ENCODE measurements at regions not wholly inside any gene's neighbourhood (a gene's known extent, or its start where the extent isn't known, plus 50 kb on each side); places are given as distances from the start of the nearest gene placed in this dataset.

DNA sequence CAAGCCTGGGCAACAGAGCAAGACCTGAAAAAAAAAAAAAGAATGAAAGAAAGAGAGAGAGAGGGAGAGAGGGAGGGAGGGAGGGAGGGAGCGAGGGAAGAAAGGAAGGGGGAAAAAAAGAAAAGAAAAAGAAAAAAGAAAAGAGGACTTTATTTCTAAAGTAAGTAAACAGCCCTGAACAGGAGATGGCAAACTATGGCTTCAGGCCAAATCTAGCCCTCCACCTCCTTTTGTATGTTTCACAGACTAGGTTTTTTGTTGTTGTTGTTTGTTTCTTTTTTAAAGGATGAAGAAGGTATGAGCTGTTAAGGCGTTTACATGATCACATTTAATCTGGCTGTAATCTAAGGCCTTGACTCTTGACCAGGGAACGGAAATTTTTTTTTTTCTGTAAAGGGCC is 711.1 kb upstream of the NRSN1 start:
- no peak for DNase-seq
- POLR2A ChIA-PET, result no interaction called here
- Mint-ChIP-seq H3K27ac (no peak overlapping the region), H3K4me3 (no peak overlapping the region), H3K36me3 (ENCODE audit: low read depth) (no peaks in the 10 kb centered on the region), H3K9me3 (ENCODE audit: low read depth) (no peaks in the 10 kb centered on the region), H3K4me1 (no peaks in the 10 kb centered on the region), H3K27me3 (no peaks in the 10 kb centered on the region)
- CTCF ChIA-PET, result interaction anchor here (0.7 kb wide), 1 partner anchor 596 kb away, joined by 3 read pairs; no protein-coding TSS in a partner anchor
- intact Hi-C loops (cut with DNase I, micrococcal nuclease), result no loop called here
- ATAC-seq, result no peak

DNA sequence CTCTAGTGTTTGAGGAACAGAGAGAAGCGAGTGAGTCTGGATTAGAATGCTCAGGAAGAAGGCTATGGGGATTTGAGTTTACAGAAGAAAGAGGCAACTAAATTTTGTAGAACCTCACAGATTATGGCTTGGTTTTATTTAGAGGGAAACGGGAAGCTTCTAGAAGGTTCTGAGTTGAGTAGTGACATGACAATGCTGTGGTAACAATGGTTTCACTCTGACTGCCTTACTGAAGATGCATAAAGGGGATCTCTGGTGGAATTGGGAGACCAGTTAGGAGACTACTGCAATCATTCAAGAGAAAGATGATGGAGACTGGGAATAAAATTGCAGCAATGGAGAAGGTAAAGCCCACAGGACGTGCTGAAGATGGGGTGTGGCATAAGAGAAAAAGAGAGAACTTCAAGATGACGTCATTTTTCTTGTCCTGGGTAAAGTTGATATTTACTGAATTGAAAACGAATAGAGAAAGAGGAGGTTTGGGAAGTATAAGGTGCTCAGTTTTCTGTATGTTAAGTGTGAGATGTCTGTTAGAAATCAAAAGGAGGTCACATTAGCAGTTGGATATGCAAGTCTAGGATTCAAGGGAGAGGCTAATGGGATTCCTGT is 710.1 kb upstream of the NRSN1 start:
- H3K27ac Mint-ChIP-seq, result no peak overlapping the region

GRCh38 chr6:23417133-23417532 is 708.9 kb upstream of the NRSN1 start:
- intact Hi-C loops (cut with DNase I, micrococcal nuclease), result no loop called here
- no peak for ATAC-seq
- no peaks in the 10 kb centered on the region for H3K4me1 Mint-ChIP-seq
- no peak overlapping the region for H3K4me3 Mint-ChIP-seq
- no peak overlapping the region for H3K27ac Mint-ChIP-seq
- no peak for DNase-seq
- ChIA-PET POLR2A (no interaction called here), CTCF (no interaction called here)
- no peaks in the 10 kb centered on the region for H3K36me3 Mint-ChIP-seq (ENCODE audit: low read depth)
- H3K27me3 Mint-ChIP-seq, result no peaks in the 10 kb centered on the region
- H3K9me3 Mint-ChIP-seq (ENCODE audit: low read depth), result peaks cover 2% of the 10 kb centered on the region

More for the DNA sequence above, 710.1 kb upstream of the NRSN1 start:
- H3K4me3 Mint-ChIP-seq, result no peak overlapping the region
- H3K27me3 Mint-ChIP-seq, result no peaks in the 10 kb centered on the region
- H3K4me1 Mint-ChIP-seq, result no peaks in the 10 kb centered on the region
- intact Hi-C loops (cut with DNase I, micrococcal nuclease), result no loop called here
- ChIA-PET CTCF (no interaction called here), POLR2A (no interaction called here)
- no peaks in the 10 kb centered on the region for H3K9me3 Mint-ChIP-seq (ENCODE audit: low read depth)
- no peaks in the 10 kb centered on the region for H3K36me3 Mint-ChIP-seq (ENCODE audit: low read depth)
- DNase-seq (no peak), ATAC-seq (no peak)

GRCh38 chr6:23418095-23418494 is 707.9 kb upstream of the NRSN1 start:
- Mint-ChIP-seq H3K36me3 (ENCODE audit: low read depth) (no peaks in the 10 kb centered on the region), H3K9me3 (ENCODE audit: low read depth) (peaks cover 2% of the 10 kb centered on the region), H3K4me3 (no peak overlapping the region), H3K4me1 (no peaks in the 10 kb centered on the region), H3K27me3 (no peaks in the 10 kb centered on the region), H3K27ac (no peak overlapping the region)
- DNase-seq (no peak), ATAC-seq (no peak)
- ChIA-PET CTCF (no interaction called here), POLR2A (no interaction called here)
- intact Hi-C loops (cut with DNase I, micrococcal nuclease), result no loop called here

DNA sequence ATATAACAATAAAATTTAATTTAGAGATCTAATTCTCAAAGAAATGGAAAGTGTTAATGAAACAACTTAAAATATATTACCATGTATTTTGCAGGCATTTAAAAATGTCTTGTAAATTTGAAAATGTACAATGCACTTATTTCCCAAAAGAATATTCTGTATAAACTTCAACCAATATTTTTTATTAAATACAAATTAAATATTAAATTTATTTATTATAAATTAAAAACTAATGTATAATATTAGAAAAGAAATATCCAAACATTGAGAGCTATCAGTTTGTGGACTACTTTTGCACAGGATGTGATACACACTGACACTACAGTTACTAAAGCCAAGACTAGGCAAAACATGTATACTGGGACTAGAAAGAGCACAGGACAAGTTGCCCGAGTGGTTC is 707.0 kb upstream of the NRSN1 start:
- DNase-seq (no peak), ATAC-seq (no peak)
- H3K4me3 Mint-ChIP-seq, result no peak overlapping the region
- no peaks in the 10 kb centered on the region for H3K27me3 Mint-ChIP-seq
- ChIA-PET CTCF (no interaction called here), POLR2A (no interaction called here)
- no peaks in the 10 kb centered on the region for H3K36me3 Mint-ChIP-seq (ENCODE audit: low read depth)
- peaks cover 2% of the 10 kb centered on the region for H3K9me3 Mint-ChIP-seq (ENCODE audit: low read depth)
- no peak overlapping the region for H3K27ac Mint-ChIP-seq
- no peaks in the 10 kb centered on the region for H3K4me1 Mint-ChIP-seq
- intact Hi-C loops (cut with DNase I, micrococcal nuclease), result no loop called here

- Mint-ChIP-seq H3K4me3 (no peak overlapping the region), H3K4me1 (no peaks in the 10 kb centered on the region), H3K27me3 (no peaks in the 10 kb centered on the region), H3K36me3 (ENCODE audit: low read depth) (no peaks in the 10 kb centered on the region), H3K27ac (no peak overlapping the region), H3K9me3 (ENCODE audit: low read depth) (peaks cover 6% of the 10 kb centered on the region)
- no peak for DNase-seq
- no peak for ATAC-seq
- intact Hi-C loops (cut with DNase I, micrococcal nuclease), result no loop called here
- ChIA-PET POLR2A (no interaction called here), CTCF (no interaction called here)
Measured at GRCh38 chr6:23420659-23421350, 705.2 kb upstream of the NRSN1 start.

DNA sequence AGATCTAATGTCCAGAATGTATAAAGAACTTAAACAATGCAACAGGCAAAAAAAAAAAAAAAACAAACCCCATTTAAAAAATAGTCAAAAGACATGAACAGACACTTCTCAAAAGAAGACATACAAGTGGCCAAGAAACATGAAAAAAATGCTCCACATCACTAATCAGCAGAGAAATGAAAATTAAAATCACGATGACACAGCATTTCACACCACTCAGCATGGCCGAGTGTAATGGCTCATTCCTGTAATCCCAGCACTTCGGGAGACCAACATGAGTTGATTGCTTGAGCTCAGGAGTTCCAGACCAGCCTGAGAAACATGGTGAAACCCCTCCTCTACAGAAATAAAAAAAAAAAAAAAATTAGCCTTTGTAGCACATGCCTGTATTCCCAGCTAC is 701.4 kb upstream of the NRSN1 start:
- H3K4me1 Mint-ChIP-seq, result no peaks in the 10 kb centered on the region
- no peaks in the 10 kb centered on the region for H3K27me3 Mint-ChIP-seq
- H3K9me3 Mint-ChIP-seq (ENCODE audit: low read depth), result peaks cover 14% of the 10 kb centered on the region
- ChIA-PET POLR2A (no interaction called here), CTCF (no interaction called here)
- intact Hi-C loops (cut with DNase I, micrococcal nuclease), result no loop called here
- no peak overlapping the region for H3K27ac Mint-ChIP-seq
- H3K36me3 Mint-ChIP-seq (ENCODE audit: low read depth), result no peaks in the 10 kb centered on the region
- ATAC-seq, result no peak
- no peak for DNase-seq
- H3K4me3 Mint-ChIP-seq, result no peak overlapping the region

GRCh38 chr6:23435126-23435525 is 690.9 kb upstream of the NRSN1 start:
- intact Hi-C loops (cut with DNase I, micrococcal nuclease), result no loop called here
- H3K9me3 Mint-ChIP-seq (ENCODE audit: low read depth), result peaks cover 3% of the 10 kb centered on the region
- no peak overlapping the region for H3K27ac Mint-ChIP-seq
- H3K36me3 Mint-ChIP-seq (ENCODE audit: low read depth), result no peaks in the 10 kb centered on the region
- H3K4me1 Mint-ChIP-seq, result no peaks in the 10 kb centered on the region
- CTCF ChIA-PET, result interaction anchor here (0.6 kb wide), 1 partner anchor 13 kb away, joined by 3 read pairs; no protein-coding TSS in a partner anchor
- no peak overlapping the region for H3K4me3 Mint-ChIP-seq
- no peak for ATAC-seq
- no peak for DNase-seq
- H3K27me3 Mint-ChIP-seq, result no peaks in the 10 kb centered on the region
- POLR2A ChIA-PET, result no interaction called here

DNA sequence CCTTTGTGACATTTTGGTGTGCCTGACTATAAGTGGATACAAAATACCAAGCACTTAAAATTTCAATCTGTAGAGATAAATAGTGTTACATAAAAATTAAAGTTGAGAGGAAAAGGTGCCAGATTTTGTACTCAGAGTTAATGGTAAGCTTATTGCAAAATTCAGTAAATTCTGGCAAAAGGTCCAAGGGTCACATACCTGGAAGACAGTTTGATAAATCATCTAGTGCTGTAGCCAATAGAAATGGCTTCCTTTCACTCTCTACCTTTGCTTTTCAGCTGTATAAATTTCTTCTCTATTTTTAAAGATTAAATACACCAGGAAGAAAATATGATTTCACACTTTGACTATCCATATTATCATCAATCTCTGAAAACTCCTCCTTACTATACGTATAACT is 690.2 kb upstream of the NRSN1 start:
- POLR2A ChIA-PET, result no interaction called here
- H3K4me1 Mint-ChIP-seq, result no peaks in the 10 kb centered on the region
- no peak overlapping the region for H3K4me3 Mint-ChIP-seq

DNA sequence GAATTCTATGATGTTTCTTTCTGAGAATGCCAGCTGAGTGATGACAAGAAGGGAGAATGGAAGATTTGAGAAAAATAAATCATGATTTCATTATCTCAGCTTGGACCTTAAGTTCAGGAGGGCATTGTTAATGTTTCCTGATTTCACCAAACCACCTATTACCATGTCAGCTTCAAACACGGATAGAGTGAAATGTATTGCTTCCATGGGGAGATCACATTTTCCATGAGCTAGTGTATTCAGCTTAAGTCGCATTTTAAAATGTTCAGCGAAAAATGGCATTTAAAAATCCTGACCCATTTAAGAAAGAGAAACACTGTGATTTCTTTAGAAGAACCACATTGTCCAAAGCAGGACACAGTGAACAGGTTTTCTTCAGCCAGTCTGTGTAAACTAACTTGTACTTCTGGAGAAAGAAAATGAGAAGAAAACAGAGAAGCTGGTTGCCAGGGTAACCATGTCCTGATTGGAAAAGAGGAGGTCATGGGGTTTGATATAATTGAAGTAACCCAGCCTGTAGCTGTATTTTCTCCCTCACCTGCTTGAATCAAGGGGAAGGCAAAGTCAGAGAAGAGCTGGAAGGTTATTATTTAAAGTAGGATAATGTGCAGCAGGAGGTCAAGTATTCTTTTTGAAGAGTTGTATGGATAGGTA is 684.1 kb upstream of the NRSN1 start:
- no peaks in the 10 kb centered on the region for H3K4me1 Mint-ChIP-seq
- no peak for DNase-seq
- ATAC-seq, result no peak
- H3K27ac Mint-ChIP-seq, result no peak overlapping the region
- H3K36me3 Mint-ChIP-seq (ENCODE audit: low read depth), result no peaks in the 10 kb centered on the region
- H3K9me3 Mint-ChIP-seq (ENCODE audit: low read depth), result no peaks in the 10 kb centered on the region
- no peak overlapping the region for H3K4me3 Mint-ChIP-seq
- ChIA-PET CTCF (no interaction called here), POLR2A (no interaction called here)
- no peaks in the 10 kb centered on the region for H3K27me3 Mint-ChIP-seq
- intact Hi-C loops (cut with DNase I, micrococcal nuclease), result no loop called here

More for the DNA sequence above, 690.2 kb upstream of the NRSN1 start:
- DNase-seq (no peak), ATAC-seq (no peak)
- H3K9me3 Mint-ChIP-seq (ENCODE audit: low read depth), result peaks cover 3% of the 10 kb centered on the region
- H3K36me3 Mint-ChIP-seq (ENCODE audit: low read depth), result no peaks in the 10 kb centered on the region
- H3K27ac Mint-ChIP-seq, result no peak overlapping the region
- CTCF ChIA-PET, result no interaction called here
- intact Hi-C loops (cut with DNase I, micrococcal nuclease), result no loop called here
- no peaks in the 10 kb centered on the region for H3K27me3 Mint-ChIP-seq

- DNase-seq (no peak), ATAC-seq (no peak)
- H3K36me3 Mint-ChIP-seq (ENCODE audit: low read depth), result no peaks in the 10 kb centered on the region
- no peaks in the 10 kb centered on the region for H3K4me1 Mint-ChIP-seq
- no peak overlapping the region for H3K4me3 Mint-ChIP-seq
- intact Hi-C loops (cut with DNase I, micrococcal nuclease), result no loop called here
- CTCF ChIA-PET, result interaction anchor here (0.7 kb wide), 1 partner anchor 1298 kb away, joined by 3 read pairs; no protein-coding TSS in a partner anchor
- no peaks in the 10 kb centered on the region for H3K9me3 Mint-ChIP-seq (ENCODE audit: low read depth)
- H3K27me3 Mint-ChIP-seq, result no peaks in the 10 kb centered on the region
- POLR2A ChIA-PET, result no interaction called here
- H3K27ac Mint-ChIP-seq, result no peak overlapping the region
Measured at GRCh38 chr6:23445157-23445710, 680.8 kb upstream of the NRSN1 start.

DNA sequence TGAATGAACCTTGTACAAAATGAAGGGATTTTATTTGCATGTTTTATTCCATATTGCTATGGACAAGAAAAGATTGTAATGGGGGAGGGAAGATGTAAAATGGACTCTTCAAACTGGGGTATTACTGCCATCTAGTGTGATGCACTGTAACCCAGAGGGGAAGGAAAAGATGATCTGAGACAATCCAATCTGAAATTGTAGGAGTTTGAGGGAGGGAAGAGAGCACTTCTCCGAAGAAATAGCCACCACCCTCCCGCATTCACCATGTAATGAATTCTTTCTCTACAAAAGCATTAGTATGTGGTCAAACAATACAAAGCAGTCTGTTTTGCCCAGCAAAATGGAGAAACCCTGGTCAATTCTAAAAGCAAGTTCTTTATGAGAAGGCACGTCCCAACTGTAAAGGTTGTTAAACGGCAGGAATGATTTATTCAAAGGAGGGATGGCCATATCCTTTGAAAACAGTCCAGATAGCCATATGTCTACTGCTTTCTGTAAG is 679.5 kb upstream of the NRSN1 start:
- no peak for DNase-seq
- no peak overlapping the region for H3K4me3 Mint-ChIP-seq
- no peaks in the 10 kb centered on the region for H3K36me3 Mint-ChIP-seq (ENCODE audit: low read depth)
- H3K4me1 Mint-ChIP-seq, result no peaks in the 10 kb centered on the region
- no peaks in the 10 kb centered on the region for H3K27me3 Mint-ChIP-seq
- CTCF ChIA-PET, result interaction anchor here (0.7 kb wide), 1 partner anchor 8 kb away, joined by 3 read pairs; no protein-coding TSS in a partner anchor
- ATAC-seq, result no peak
- H3K27ac Mint-ChIP-seq, result no peak overlapping the region
- no peaks in the 10 kb centered on the region for H3K9me3 Mint-ChIP-seq (ENCODE audit: low read depth)
- intact Hi-C loops (cut with DNase I, micrococcal nuclease), result no loop called here
- POLR2A ChIA-PET, result interaction anchor here (0.7 kb wide), 1 partner anchor 775 kb away, joined by 3 read pairs; no protein-coding TSS in a partner anchor

All from activated CD4-positive, alpha-beta T cell treated with anti-CD3 and anti-CD28 coated beads for 36 hours (primary cell).